Fibroblast of pulmonary artery (primary cell): ENCODE measurements at regions not wholly inside any gene's neighbourhood (a gene's known extent, or its start where the extent isn't known, plus 50 kb on each side); places are given as distances from the start of the nearest gene placed in this dataset.

ENCODE experiments used
- DNase-seq: peaks from one replicate; pipeline ENCODE4 v3.0.0-alpha.2; 2010; ENCODE audit warnings: low read depth
- H3K4me3 ChIP-seq: replicated peaks from 2 replicates; pipeline ENCODE4 v1.5.1; 2011; ENCODE audit warnings: low read depth, mild to moderate bottlenecking, control low read depth, low read length, moderate library complexity
- CTCF ChIP-seq: IDR thresholded peaks from 2 replicates; pipeline ENCODE4 v1.5.1; 2011; ENCODE audit warnings: mild to moderate bottlenecking, control low read depth, low read length, inconsistent platforms; ENCODE audit errors: missing control alignments

GRCh38 chr10:4473977-4474376 is 352.0 kb upstream of the AKR1E2 start:
- TF ChIP-seq CTCF, result no peak
- no peak for DNase-seq
- H3K4me3 ChIP-seq, result no peak overlapping the region

GRCh38 chr10:4472190-4472904 is 353.7 kb upstream of the AKR1E2 start:
- TF ChIP-seq CTCF, result no peak
- DNase-seq, result no peak
- H3K4me3 ChIP-seq, result no peak overlapping the region

GRCh38 chr10:4470231-4470835 is 355.7 kb upstream of the AKR1E2 start:
- peak; percentile 91 for DNase-seq
- TF ChIP-seq CTCF, result peak; percentile 0
- no peak overlapping the region for H3K4me3 ChIP-seq

- H3K4me3 ChIP-seq, result no peak overlapping the region
- DNase-seq, result no peak
- TF ChIP-seq CTCF, result no peak
Measured at GRCh38 chr10:4467481-4467880, 358.5 kb upstream of the AKR1E2 start.

- TF ChIP-seq CTCF, result no peak
- DNase-seq, result no peak
Measured at GRCh38 chr10:4460267-4460666, 365.7 kb upstream of the AKR1E2 start.

GRCh38 chr10:4459531-4459930 is 366.5 kb upstream of the AKR1E2 start:
- H3K4me3 ChIP-seq, result no peak overlapping the region
- no peak for TF ChIP-seq CTCF
- DNase-seq, result peak; percentile 59

More at GRCh38 chr10:4460267-4460666, 365.7 kb upstream of the AKR1E2 start:
- no peak overlapping the region for H3K4me3 ChIP-seq

- DNase-seq, result no peak
- TF ChIP-seq CTCF, result no peak
- H3K4me3 ChIP-seq, result no peak overlapping the region
Measured at GRCh38 chr10:4457597-4457996, 368.4 kb upstream of the AKR1E2 start.
